ENCODE measurements at regions not wholly inside any gene's neighbourhood (a gene's known extent, or its start where the extent isn't known, plus 50 kb on each side); places are given as distances from the start of the nearest gene placed in this dataset.
"Not testable (repeated sequence)": the region's sequence is repeated elsewhere in the genome, so short reads cannot be mapped to it uniquely, and the experiment has no call there.

DNA sequence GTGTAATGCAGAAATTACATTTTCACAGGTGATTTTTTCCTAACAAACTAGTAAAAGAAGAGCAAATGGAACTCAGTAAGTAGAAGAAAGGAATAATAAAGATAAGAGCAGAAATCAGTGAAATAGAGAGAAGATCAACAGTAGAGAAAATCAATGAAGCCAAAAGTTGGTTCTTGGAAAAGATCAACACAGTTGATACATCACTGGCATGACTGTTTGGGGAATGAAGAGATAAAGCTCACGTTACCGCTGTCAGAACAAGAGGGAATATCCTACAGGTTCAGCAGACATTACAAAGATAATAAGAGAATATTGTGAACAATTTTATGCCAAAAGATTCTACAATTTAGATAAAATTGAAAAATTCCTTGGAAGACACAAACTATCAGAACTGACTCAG is 146.4 kb downstream of the ACTR3B start:
- no peak for DNase-seq (ENCODE audit: low read depth in 2 of 2)

DNA sequence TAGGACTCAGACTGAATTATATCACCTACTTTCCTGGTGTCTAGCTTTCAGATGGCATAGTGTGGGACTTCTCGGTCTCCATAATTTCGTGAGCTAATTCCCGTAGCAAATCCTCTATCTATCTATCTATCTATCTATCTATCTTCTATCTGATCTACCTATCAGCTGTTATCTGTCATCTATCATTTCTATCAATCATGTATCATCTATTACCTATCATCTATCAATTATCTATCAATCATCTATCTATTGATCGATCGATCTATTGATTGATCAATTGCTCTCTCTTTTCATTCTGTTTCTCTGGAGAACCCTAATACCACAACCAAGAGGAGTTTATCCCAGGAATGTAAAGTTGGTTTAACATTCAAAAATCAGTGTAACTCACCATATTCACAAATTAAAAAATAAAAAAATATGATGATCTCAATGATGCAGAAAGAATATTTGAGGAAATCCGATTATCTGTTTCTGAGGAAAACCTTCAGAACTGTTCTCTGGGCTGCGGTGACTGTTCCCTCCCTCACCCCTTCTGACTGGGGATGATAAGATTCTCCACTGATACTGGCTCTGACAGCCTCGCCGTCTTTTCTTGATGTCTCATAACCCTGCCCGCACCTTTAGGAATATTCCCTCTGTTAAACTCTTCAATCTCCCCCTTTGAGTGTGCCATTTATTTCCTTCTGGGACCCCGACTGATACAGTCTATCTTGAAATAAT is 147.7 kb downstream of the ACTR3B start:
- no peak for DNase-seq (ENCODE audit: low read depth in 2 of 2)

DNA sequence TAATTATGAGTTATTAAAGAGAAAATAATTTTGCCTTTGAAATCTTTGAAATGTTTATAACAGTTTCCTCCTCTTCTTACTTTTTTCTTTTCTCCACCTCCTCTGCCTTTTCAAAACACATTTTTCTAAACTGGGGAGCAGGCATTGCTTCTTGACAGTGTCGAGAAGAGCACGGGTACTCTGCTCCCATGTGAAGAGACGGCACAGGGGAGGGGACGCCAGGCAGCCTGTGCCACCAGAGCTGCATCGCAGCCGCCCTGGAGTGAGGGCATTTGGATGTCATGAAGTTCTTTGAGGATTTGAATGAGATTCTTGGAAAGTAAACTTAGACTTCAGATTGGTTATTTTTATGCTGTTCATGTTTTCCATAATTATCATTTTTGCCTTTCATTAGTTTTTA is 149.7 kb downstream of the ACTR3B start:
- no peak for DNase-seq (ENCODE audit: low read depth in 2 of 2)

DNA sequence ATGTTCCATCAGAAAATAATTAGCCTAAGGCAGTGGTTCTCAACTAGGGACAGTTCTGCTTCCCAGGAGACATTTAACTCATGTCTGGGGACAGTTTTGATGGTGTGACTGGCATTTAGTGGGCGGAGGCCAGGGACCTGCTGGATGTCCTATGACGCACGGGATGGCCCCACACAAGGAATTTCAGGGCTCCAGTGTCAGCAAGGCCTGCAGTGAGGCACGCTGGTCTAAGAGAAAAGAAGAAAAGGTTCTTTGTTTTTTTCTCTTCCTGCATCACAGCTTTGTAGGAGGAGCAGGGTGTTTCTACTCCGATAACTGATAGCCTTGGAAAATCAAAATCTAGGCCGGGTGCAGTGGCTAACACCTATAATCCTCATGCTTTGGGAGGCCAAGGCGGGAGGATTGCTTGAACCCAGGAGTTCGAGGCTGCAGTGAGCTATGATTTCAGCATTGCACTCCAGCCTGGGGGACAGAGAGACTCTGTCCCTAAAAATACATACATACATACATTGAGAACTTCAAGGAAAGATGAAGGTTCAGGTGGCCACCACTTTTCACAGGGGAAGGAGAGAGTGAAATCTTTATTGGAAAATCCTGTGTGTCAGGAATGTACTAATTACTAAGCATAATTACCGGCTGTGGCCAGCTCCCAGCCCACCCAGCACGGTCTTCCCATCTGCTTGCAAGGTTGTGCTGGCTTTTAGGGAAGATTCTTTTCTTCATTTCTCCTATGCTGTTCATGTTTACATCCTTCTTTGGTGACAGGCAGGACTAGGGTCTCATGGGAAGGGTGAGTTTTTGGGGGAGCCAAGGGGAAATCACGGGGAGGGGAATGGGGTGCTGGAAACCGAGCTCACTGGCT is 150.4 kb downstream of the ACTR3B start:
- DNase-seq (ENCODE audit: low read depth in 2 of 2) = no peak

DNA sequence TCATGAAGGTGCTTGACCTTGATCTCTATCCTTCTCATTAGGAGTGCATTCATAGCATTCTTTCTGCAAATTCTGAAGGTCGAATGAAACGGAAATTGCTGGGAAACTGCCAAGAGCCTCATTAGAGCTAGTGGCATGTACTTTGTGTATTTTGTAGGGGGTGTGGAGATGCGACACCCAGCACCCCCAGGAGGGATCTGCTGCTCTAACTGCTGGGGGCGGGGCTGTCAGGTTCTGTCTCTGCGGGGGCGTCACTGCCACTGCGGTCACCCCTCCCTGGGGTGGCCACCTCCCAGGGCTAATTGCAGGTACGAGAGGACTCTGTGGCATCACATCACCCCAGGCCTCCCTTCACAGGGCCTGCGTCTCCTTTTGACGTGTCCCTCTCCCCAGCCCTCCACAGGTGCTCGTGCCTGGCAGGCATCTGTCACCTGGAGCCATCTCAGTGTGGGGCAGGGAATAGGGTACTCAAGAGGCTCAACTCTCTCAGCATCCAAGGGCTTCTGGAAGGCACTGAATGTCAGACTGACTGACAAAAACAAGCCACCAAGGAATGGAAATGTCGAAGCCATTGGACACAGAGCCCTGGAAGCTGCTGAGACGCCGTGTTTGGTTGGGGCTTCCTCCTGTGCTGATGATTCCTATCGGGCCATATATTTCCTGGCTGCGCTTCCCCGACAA is 151.1 kb downstream of the ACTR3B start:
- DNase-seq (ENCODE audit: low read depth in 2 of 2) = no peak

DNA sequence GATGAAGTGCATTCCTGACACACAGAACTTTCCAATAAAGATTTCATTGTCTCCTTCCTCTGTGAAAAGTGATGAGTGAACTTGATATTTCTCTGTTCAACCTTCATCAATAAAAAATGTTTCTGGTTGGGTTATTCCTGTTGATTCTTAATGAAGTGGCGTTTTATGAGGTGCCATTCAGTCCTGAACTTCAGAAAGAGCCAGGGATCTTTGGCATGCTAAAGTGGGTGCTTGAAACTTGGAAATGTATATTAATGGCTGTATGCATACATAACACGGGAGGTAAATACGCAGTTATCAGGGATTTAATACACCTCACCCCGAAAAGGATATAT is 151.6 kb downstream of the ACTR3B start:
- no peak for DNase-seq (ENCODE audit: low read depth in 2 of 2)

DNA sequence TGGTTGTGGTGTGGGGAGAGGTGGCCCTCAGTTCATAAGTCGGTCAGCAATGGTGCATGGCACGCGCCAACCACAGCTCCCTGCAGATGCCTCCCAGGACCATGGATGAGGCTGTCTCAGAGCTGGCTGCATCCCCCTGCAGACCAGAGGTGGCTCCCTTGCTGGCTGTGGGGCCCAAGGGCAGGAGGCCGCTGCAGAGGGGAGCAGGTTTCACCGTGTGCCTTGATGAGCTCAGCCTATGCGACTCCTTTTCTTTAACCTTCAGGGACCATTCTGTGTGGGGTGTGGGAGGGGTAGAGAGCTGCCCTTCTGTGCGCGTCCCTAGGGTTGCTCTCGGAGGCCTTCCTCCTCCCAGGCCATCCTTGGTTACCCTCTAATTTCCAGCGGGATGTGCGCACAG is 152.4 kb downstream of the ACTR3B start:
- no peak for DNase-seq (ENCODE audit: low read depth in 2 of 2)

DNA sequence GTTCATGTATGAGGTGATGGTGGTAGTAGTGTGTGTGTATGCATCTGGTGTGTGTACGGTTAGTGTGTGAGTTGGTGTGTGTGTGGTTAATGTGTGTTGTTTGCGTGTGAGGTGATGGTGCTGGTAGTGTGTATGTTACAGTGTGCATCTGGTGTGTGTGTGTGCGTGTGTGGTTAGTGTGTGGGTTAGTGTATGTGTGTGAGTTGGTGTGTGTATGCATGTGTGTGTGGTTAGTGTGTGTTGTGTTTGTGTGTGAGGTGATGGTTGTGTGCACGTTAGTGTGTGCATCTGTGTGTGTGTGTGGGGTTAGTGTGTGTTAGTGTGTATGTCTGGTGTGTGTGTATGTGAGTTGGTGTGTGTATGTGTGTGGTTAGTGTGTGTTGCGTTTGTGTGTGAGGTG is 153.0 kb downstream of the ACTR3B start:
- no peak for DNase-seq (ENCODE audit: low read depth in 2 of 2)

DNA sequence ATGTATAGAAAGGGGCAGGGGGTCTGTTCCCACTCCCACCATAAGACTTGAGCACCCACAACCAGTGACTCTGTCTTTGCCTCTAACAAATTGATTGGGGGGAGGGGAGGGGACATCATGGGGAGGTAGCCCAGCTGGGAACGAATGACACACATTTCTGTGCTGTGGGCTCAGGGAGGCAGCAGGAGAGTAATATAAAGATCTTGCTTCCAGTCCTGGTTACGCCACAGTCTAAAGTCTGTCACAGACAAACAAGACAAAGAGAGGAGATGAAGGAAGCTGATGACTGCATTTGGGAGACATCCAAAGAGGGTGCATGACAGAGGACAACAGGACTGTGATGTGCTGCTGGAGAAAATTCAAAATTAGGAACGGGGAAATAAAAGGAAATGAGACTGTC is 153.9 kb downstream of the ACTR3B start:
- DNase-seq (ENCODE audit: low read depth in 2 of 2) = no peak

DNA sequence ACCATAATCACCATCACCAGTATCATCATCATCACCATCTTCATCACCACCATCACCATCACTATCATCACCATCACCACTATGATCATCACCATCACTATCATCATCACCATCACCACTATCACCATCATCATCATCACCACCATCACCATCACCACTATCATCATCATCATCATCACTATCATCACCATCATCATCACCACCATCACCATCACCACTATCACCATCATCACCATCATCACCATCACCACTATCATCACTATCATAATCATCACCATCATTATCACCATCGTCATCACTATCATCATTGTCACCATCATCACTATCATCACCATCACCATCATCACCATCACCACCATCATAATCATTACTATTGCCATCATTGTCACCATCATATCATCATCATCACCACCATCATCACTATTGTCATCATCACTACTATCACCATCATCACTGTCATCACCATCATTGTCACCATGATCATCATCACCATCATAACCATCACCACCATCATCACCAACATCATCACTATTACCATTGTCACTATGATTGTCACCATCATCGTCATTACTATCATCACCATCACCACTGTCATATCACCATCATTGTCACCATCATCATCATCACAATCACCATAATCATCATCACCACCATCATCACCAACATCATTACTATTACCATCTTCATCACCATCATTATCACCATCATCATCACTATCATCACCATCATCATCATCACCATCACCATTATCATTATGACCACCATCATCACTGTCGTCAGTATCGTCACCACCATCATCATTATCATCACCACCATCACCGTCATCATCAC is 154.7 kb downstream of the ACTR3B start:
- DNase-seq (ENCODE audit: low read depth in 2 of 2) = no peak

DNA sequence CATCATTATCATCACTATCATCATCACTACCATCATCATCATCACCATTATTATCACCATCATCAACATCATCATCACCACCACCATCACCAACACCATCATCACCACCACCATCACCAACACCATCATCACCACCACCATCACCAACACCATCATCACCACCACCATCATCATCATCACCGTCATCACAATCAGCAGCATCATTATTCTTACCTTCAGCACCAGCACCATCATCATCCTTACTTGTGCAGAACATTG is 155.2 kb downstream of the ACTR3B start:
- not testable (repeated sequence) for DNase-seq (ENCODE audit: low read depth in 2 of 2)

DNA sequence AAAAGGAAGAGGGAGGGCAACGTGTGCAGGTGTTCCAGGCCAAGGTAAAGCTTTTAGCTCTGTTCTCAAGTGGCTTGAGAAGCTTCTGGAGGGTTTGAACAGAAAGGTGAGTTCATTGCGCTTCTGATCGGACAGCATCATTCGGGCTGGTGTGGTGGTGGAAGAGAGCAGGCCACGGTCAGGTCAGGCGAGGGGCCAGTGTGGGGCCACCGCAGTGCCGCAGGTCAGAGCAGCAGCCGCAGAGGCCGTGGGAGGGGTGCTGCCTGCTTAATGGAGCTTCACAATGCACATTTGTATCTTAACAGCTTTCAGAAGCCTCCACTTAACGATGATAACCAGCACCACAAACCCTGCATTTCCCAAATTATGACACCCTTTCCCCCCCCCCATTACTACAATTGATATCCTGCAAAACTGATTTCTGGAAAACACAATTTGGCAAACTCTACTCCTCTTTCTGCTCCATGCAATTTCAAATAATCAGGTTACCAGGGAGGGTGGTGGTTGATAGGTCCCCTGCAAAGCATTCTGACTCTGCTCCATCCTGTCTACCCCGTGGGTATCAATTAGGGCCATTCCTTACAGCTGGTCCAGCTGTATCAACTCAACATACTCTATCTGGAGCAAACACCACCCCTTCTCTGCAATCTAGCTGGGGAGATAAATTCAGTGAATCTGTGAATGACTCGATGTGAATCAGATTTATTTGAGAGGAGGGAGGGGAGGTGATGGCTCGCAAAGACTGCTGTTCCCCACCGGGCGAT is 162.9 kb downstream of the ACTR3B start:
- no peak for DNase-seq (ENCODE audit: low read depth in 2 of 2)

DNA sequence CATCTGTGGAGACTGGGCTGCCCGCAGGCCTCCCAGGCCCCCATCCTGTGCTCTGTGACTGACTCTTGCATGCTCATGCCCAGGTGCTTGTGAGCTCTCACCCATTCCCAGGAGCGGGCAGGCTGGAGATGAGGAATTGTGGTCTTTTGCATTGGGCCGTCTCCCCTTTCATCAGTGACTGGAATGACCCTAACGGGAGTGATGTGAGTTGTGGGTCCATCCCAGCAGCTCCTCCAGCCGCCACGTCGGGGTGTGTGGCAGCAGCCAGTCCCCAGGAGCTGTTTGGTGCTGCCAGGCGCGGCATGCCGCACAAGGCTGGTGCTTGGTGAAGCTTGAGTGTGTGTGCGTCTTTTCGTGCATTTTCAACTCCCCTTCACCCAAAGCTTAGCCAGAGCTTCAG is 164.2 kb downstream of the ACTR3B start:
- no peak for DNase-seq (ENCODE audit: low read depth in 2 of 2)

DNA sequence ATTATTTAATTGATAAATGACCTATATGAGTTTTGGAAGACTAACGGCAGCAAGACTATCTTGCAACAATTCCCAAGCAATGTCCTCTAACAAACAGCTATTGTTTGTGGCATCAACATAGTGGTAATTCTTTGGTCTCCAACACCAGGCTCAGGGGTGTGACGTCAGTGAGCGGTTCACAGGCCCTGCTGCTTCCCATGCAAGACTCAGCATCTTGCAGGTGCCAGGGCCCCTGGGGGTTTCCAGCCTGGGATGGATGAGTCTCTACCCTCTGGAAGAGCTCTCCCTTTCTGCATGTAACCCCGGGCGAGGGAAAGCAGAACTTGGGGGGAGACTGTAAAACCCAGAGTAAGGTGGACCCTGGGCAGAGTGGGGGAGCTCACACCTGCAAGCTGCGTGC is 164.7 kb downstream of the ACTR3B start:
- no peak for DNase-seq (ENCODE audit: low read depth in 2 of 2)

DNA sequence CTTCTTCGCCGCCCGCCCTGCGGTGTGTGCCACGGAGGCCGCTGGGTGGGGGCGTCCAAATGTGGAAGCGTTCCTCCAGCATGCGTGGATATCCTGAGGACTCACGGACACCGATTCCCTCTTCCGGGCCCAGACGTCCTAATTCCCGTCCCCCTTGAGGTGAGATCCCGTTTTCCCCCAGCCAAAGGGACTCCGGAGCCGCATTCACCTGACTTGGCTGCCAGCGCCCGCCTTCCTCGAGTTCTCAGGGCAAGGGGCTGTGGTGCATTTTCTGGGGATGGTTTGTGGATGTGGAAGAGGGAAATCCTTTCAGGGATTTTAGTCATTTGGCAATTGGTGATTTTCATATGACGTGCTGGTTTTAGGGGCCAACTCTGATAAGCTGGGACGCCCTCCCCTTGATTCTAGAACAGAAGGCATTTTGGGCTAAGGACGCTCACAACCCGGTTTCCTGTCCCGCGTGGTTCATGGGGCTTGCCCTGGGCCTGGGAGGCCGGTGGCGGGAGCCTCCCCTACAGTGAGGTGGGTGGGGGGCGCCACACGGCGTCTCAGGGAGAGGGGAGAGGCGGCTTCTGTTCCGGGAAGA is 165.4 kb downstream of the ACTR3B start:
- no peak for DNase-seq (ENCODE audit: low read depth in 2 of 2)

DNA sequence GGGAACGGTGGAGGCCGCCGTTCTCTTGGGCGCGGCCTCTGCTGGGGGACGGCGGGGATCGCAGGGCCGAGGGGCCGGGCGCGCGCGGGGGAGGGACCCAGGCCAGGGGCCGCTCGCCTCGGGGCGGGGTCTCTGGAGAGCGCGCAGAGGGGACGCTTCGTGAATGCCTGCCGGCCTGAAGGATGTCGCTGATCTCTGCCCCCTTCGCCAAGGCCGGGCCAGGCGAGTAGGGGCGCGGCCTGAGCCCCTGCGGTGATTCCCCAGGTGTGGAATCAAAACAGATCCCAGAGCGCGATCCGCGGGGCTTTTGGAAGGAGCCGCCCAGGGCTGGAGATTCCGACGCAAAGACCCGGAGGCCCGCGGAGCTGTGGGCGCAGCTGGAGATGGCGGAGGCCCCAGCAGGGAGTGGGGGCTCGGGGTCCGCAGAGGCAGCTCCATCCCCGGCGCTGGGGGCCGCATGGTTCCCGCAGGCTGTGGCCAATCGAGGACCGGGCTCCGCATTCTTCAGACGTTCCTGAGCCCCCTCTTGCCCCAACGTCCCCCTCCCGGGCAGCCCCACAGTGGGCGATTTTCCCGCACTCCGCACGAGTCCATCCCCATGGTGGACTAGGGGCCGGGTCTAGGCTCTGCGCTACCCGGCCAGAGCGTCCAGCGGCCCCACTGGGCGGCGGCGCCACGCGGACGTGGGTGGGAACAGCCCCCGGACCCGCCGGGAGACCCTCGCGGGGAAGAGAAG is 166.0 kb downstream of the ACTR3B start:
- no peak for DNase-seq (ENCODE audit: low read depth in 2 of 2)

DNA sequence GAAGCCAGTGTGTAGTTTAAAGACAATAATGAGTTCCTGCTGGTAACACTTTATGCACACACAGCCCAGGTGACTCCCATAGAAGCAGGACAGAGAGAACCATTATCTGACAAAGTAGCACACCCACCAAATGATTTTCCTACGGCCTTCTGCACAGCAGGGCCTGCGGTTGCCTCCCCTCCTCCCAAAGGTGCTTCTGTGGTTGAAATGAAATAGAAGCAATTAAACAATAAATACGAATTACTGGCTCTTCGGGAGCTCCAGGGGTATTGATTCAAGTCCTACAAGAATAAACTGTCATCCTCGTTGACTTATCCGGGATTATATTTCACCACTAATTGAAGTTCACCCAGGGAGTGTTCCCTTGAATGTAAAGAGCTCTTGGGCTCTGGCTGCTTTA is 172.1 kb downstream of the ACTR3B start:
- no peak for DNase-seq (ENCODE audit: low read depth in 2 of 2)

DNA sequence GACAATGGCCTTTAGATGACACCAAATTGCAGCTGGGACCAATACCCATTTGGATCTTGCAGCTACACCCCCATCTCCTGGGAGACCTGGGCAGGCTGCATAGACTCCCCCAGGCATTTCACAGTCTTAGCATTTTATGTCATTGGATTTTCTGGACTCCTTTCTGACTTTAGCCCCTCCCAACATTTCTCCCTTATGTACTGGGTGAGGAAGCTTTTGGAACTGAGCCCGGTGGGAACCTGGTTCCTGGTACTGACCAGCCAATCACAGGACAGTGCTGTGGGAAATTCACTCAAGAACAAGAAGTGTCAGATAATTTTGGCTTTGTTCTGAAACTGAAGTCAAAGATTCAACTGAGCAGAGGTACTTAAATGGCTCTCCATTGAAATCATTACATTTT is 177.7 kb downstream of the ACTR3B start:
- no peak for DNase-seq (ENCODE audit: low read depth in 2 of 2)

DNA sequence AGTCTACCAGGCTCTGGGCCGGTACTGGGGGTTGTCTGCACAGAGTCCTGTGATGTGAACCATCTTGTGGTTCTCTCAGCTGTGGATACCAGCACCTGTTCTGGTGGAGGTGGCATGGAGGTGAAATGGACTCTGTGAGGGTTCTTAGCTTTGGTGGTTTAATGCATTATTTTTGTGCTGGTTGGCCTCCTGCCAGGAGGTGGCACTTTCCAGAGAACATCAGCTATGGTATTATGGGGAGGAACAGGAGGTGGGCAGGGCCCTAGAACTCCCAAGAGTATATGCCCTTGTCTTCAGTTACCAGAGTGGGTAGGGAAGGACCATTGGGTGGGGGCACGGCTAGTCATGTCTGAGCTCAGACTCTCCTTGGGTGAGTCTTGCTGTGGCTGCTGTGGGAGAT is 187.1 kb downstream of the ACTR3B start:
- DNase-seq (ENCODE audit: low read depth in 2 of 2) = not testable (repeated sequence)

DNA sequence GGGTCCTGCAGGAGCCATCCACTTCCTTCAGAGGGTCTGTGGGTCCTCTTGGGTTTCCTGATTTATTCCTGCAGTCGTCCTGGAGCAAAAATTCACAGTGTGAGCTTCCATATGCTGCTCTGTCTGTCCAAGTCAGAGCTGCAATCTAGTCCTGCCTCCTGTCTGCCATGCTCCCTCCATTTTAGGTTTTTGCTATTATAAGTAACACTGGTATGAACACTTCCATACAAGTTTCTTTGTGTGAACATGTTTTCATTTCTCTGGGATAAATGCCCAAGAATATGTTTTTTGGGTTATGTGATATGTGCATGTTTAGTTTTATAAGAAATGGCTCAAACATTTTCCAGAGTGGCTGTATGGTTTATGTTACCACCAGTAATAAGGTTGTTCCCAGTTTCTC is 188.1 kb downstream of the ACTR3B start:
- DNase-seq (ENCODE audit: low read depth in 2 of 2) = no peak

All from stimulated activated CD4-positive, alpha-beta T cell treated with anti-CD3 and anti-CD28 coated beads, Interleukin-4, amount 100 ng/mL, for 48 hours (primary cell).